IMR-90 (cell line): ENCODE measurements at regions not wholly inside any gene's neighbourhood (a gene's known extent, or its start where the extent isn't known, plus 50 kb on each side); places are given as distances from the start of the nearest gene placed in this dataset.

Experiments
- POLR2A ChIP-seq: IDR thresholded peaks from 2 replicates; pipeline ENCODE4 v1.6.1; 2012; ENCODE audit warnings: mild to moderate bottlenecking, low read depth, low read length
- TF ChIP-seq, protein P1 (sequence below): conservative IDR thresholded peaks from 2 replicates; pipeline ENCODE4 v1.5.1; 2012; ENCODE audit warnings: mild to moderate bottlenecking, low read depth, low read length, improper control_type of control experiment

DNA sequence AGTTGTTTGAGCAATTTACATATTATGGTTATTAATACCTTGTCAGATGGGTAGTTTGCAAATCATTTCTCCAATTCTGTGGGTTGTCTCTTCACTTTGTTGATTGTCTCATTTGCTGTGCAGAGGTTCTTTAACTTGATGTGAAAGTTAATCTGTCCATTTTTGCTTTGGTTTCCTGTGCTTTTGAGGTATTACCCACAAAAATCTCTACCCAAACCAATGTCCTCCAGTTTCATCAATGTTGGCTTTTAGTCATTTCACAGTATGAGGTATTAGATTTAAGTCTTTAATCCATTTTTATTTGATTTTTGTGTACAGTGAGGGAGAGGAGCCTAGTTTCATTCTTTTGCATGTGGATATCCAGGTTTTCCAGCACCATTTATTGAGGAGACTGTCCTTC is 82.4 kb downstream of the MRPS30 start:
- TF ChIP-seq, protein P1, sequence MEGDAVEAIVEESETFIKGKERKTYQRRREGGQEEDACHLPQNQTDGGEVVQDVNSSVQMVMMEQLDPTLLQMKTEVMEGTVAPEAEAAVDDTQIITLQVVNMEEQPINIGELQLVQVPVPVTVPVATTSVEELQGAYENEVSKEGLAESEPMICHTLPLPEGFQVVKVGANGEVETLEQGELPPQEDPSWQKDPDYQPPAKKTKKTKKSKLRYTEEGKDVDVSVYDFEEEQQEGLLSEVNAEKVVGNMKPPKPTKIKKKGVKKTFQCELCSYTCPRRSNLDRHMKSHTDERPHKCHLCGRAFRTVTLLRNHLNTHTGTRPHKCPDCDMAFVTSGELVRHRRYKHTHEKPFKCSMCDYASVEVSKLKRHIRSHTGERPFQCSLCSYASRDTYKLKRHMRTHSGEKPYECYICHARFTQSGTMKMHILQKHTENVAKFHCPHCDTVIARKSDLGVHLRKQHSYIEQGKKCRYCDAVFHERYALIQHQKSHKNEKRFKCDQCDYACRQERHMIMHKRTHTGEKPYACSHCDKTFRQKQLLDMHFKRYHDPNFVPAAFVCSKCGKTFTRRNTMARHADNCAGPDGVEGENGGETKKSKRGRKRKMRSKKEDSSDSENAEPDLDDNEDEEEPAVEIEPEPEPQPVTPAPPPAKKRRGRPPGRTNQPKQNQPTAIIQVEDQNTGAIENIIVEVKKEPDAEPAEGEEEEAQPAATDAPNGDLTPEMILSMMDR, result no peak
- no peak for TF ChIP-seq POLR2A
